Neural cell (in vitro differentiated cells): ENCODE measurements at regions not wholly inside any gene's neighbourhood (a gene's known extent, or its start where the extent isn't known, plus 50 kb on each side); places are given as distances from the start of the nearest gene placed in this dataset.
"Not testable (repeated sequence)": the region's sequence is repeated elsewhere in the genome, so short reads cannot be mapped to it uniquely, and the experiment has no call there.

ENCODE experiments used
- H2AFZ ChIP-seq: fragments of 200-600, 300-800 bp; sonication (generic), shearing (Covaris generic); 2 replicates; pipeline ENCODE4 v1.6.0; 2014; ENCODE audit warnings: low read depth, mild to moderate bottlenecking, antibody characterized with exemption, low read length, moderate library complexity
- H3F3A ChIP-seq: fragments of 200-600 bp; shearing (Covaris generic); 2 replicates; pipeline ENCODE4 v1.6.1; 2016; ENCODE audit warnings: mild to moderate bottlenecking, moderate library complexity, mixed read lengths, antibody characterized with exemption, low read length; ENCODE audit not compliant: insufficient read depth, poor library complexity, severe bottlenecking
- H3K27ac ChIP-seq: fragments of 200-600, 300-800 bp; sonication (generic), shearing (Covaris generic); 2 replicates; pipeline ENCODE4 v1.5.1; 2014; ENCODE audit warnings: mild to moderate bottlenecking, low read length, moderate library complexity
- H3K27me3 ChIP-seq: fragments of 300-800, 200-600 bp; sonication (generic), shearing (Covaris generic); 2 replicates; pipeline ENCODE4 v1.6.0; 2014; ENCODE audit warnings: mild to moderate bottlenecking, low read depth, low read length, moderate library complexity; ENCODE audit not compliant: insufficient read depth
- H3K36me3 ChIP-seq: fragments of 300-800, 200-600 bp; sonication (generic), shearing (Covaris generic); 2 replicates; pipeline ENCODE4 v1.5.1; 2014; ENCODE audit warnings: mild to moderate bottlenecking, antibody characterized with exemption, low read length, moderate library complexity; ENCODE audit not compliant: insufficient read depth
- H3K4me2 ChIP-seq: fragments of 300-800, 200-600 bp; sonication (generic), shearing (Covaris generic); 2 replicates; pipeline ENCODE4 v1.6.0; 2014; ENCODE audit warnings: mild to moderate bottlenecking, low read length
- H3K4me3 ChIP-seq: fragments of 300-800, 200-600 bp; sonication (generic), shearing (Covaris generic); 2 replicates; pipeline ENCODE4 v1.5.1; 2014; ENCODE audit warnings: mild to moderate bottlenecking, low read length, moderate library complexity
- H3K79me2 ChIP-seq: fragments of 200-600 bp; shearing (Covaris generic); replicated peaks from 2 replicates; pipeline ENCODE4 v1.6.0; 2014; ENCODE audit warnings: mild to moderate bottlenecking, low read length, moderate library complexity; ENCODE audit not compliant: insufficient read depth
- H3K9ac ChIP-seq: fragments of 300-800, 200-600 bp; sonication (generic), shearing (Covaris generic); 2 replicates; pipeline ENCODE4 v1.6.1; 2016; ENCODE audit warnings: mild to moderate bottlenecking, low read length, mixed read lengths
- H3K9me2 ChIP-seq: fragments of 200-600 bp; shearing (Covaris generic); 2 replicates; pipeline ENCODE4 v1.6.1; 2016; ENCODE audit warnings: mild to moderate bottlenecking, low read length, mixed read lengths; ENCODE audit not compliant: insufficient read depth
- H3K9me3 ChIP-seq: fragments of 200-600, 300-800 bp; sonication (generic), shearing (Covaris generic); 2 replicates; pipeline ENCODE4 v1.6.1; 2016; ENCODE audit warnings: mild to moderate bottlenecking, mixed run types, low read length, moderate library complexity, mixed read lengths
- H4K20me1 ChIP-seq: fragments of 200-600 bp; shearing (Covaris generic); 2 replicates; pipeline ENCODE4 v1.6.1; 2016; ENCODE audit warnings: mild to moderate bottlenecking, mixed run types; ENCODE audit not compliant: insufficient read depth
- EP300 ChIP-seq: fragments of 450-650 bp; conservative IDR thresholded peaks from 2 replicates; pipeline ENCODE4 v1.6.1; 2014; ENCODE audit warnings: antibody characterized with exemption, mild to moderate bottlenecking, moderate library complexity; ENCODE audit not compliant: poor library complexity, severe bottlenecking
- EZH2 ChIP-seq: fragments of 200-600, 300-800 bp; shearing (Covaris generic), sonication (generic); IDR thresholded peaks from 2 replicates; pipeline ENCODE4 v1.6.1; 2014; ENCODE audit warnings: antibody characterized with exemption, low read length, borderline replicate concordance, mild to moderate bottlenecking; ENCODE audit not compliant: insufficient read depth, poor library complexity, severe bottlenecking
- MXI1 ChIP-seq: fragments of 450-650 bp; conservative IDR thresholded peaks from 2 replicates; pipeline ENCODE4 v1.6.1; 2014; ENCODE audit warnings: antibody characterized with exemption, mild to moderate bottlenecking; ENCODE audit not compliant: poor library complexity, severe bottlenecking
- POLR2AphosphoS5 ChIP-seq: IDR thresholded peaks from 2 replicates; pipeline ENCODE4 v1.6.1; 2012
- RAD21 ChIP-seq: fragments of 450-650 bp; conservative IDR thresholded peaks from 2 replicates; pipeline ENCODE4 v1.6.1; 2014; ENCODE audit warnings: antibody characterized with exemption, mild to moderate bottlenecking, moderate library complexity
- SMC3 ChIP-seq: fragments of 450-650 bp; conservative IDR thresholded peaks from 2 replicates; pipeline ENCODE4 v1.6.1; 2014; ENCODE audit warnings: antibody characterized with exemption, mild to moderate bottlenecking, moderate library complexity; ENCODE audit not compliant: poor library complexity
- TAF1 ChIP-seq: IDR thresholded peaks from 2 replicates; pipeline ENCODE4 v1.6.1; 2012; ENCODE audit warnings: low read depth
- TF ChIP-seq, protein P1 (sequence below): fragments of 450-650 bp; IDR thresholded peaks from 2 replicates; pipeline ENCODE4 v1.5.1; 2014; ENCODE audit warnings: antibody characterized with exemption, mild to moderate bottlenecking, moderate library complexity; ENCODE audit not compliant: poor library complexity, severe bottlenecking
- TF ChIP-seq, protein P2 (sequence below): IDR thresholded peaks from 2 replicates; pipeline ENCODE4 v1.6.1; 2012; ENCODE audit warnings: borderline replicate concordance

DNA sequence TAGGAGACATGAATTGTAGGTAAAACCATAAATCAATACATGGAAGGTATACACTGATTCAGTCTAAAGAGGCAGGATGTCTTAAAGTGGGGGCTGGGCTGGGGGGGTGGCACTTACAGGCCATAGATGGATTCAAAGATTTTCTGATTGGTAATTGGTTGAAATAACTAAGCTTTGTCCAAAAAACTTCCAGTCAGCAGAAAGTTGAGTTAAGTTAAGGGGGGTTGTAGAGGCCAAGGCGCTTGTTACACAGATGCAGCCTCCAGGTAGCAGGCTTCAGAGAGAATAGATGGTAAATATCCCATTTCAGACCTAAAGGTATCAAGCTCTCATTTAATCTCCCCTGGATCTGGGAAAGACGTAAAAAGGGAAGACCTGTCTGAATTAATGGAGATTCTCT lies 233.6 kb upstream of the NRXN1 start:
- TF ChIP-seq RAD21 (no peak), MXI1 (no peak), SMC3 (no peak), EP300 (no peak), TAF1 (no peak)
- no peaks in the 10 kb centered on the region for H3K27me3 ChIP-seq
- no peaks in the 10 kb centered on the region for H3K36me3 ChIP-seq

DNA sequence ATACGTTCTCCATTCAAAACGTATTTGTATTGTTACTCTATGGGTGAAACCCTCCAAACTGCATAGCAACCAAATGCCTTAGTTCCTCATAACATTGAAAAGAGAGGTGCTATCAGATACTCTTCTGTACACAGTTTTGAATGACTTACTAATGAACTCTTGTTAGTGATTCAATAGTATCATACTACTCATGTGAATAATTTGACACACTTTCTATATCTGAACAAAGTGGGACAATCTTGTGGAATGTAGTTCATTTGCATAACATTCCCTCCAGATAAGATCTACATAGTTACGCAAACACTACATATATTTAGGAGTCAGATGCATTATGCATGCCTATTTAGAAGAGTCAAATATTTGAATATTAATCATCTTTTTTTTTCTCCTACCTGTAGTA lies 232.0 kb upstream of the NRXN1 start:
- no peak for TF ChIP-seq RAD21
- no peak for TF ChIP-seq EP300
- TF ChIP-seq, protein P1, sequence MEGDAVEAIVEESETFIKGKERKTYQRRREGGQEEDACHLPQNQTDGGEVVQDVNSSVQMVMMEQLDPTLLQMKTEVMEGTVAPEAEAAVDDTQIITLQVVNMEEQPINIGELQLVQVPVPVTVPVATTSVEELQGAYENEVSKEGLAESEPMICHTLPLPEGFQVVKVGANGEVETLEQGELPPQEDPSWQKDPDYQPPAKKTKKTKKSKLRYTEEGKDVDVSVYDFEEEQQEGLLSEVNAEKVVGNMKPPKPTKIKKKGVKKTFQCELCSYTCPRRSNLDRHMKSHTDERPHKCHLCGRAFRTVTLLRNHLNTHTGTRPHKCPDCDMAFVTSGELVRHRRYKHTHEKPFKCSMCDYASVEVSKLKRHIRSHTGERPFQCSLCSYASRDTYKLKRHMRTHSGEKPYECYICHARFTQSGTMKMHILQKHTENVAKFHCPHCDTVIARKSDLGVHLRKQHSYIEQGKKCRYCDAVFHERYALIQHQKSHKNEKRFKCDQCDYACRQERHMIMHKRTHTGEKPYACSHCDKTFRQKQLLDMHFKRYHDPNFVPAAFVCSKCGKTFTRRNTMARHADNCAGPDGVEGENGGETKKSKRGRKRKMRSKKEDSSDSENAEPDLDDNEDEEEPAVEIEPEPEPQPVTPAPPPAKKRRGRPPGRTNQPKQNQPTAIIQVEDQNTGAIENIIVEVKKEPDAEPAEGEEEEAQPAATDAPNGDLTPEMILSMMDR, result no peak
- TF ChIP-seq MXI1, result no peak
- TF ChIP-seq TAF1, result no peak
- no peak for TF ChIP-seq EZH2
- no peak for TF ChIP-seq SMC3
- TF ChIP-seq POLR2AphosphoS5, result no peak
- TF ChIP-seq, protein P2, sequence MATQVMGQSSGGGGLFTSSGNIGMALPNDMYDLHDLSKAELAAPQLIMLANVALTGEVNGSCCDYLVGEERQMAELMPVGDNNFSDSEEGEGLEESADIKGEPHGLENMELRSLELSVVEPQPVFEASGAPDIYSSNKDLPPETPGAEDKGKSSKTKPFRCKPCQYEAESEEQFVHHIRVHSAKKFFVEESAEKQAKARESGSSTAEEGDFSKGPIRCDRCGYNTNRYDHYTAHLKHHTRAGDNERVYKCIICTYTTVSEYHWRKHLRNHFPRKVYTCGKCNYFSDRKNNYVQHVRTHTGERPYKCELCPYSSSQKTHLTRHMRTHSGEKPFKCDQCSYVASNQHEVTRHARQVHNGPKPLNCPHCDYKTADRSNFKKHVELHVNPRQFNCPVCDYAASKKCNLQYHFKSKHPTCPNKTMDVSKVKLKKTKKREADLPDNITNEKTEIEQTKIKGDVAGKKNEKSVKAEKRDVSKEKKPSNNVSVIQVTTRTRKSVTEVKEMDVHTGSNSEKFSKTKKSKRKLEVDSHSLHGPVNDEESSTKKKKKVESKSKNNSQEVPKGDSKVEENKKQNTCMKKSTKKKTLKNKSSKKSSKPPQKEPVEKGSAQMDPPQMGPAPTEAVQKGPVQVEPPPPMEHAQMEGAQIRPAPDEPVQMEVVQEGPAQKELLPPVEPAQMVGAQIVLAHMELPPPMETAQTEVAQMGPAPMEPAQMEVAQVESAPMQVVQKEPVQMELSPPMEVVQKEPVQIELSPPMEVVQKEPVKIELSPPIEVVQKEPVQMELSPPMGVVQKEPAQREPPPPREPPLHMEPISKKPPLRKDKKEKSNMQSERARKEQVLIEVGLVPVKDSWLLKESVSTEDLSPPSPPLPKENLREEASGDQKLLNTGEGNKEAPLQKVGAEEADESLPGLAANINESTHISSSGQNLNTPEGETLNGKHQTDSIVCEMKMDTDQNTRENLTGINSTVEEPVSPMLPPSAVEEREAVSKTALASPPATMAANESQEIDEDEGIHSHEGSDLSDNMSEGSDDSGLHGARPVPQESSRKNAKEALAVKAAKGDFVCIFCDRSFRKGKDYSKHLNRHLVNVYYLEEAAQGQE, result no peak
- H3K9ac ChIP-seq, result no peak overlapping the region
- H4K20me1 ChIP-seq, result no peaks in the 10 kb centered on the region
- H3F3A ChIP-seq, result no peaks in the 10 kb centered on the region
- no peaks in the 10 kb centered on the region for H3K9me3 ChIP-seq
- no peak overlapping the region for H3K4me2 ChIP-seq
- H3K4me3 ChIP-seq, result no peak overlapping the region
- no peaks in the 10 kb centered on the region for H3K79me2 ChIP-seq
- H2AFZ ChIP-seq, result no peak overlapping the region
- H3K27me3 ChIP-seq, result no peaks in the 10 kb centered on the region
- no peak overlapping the region for H3K27ac ChIP-seq
- no peaks in the 10 kb centered on the region for H3K9me2 ChIP-seq
- no peaks in the 10 kb centered on the region for H3K36me3 ChIP-seq

More for the DNA sequence above, 233.6 kb upstream of the NRXN1 start:
- Histone ChIP-seq H3K9me2 (no peaks in the 10 kb centered on the region), H3K4me3 (no peak overlapping the region), H3K4me2 (no peak overlapping the region), H3K9me3 (no peaks in the 10 kb centered on the region), H3K9ac (no peak overlapping the region), H3F3A (no peaks in the 10 kb centered on the region), H3K27ac (no peak overlapping the region), H3K79me2 (no peaks in the 10 kb centered on the region), H4K20me1 (no peaks in the 10 kb centered on the region), H2AFZ (no peak overlapping the region)

DNA sequence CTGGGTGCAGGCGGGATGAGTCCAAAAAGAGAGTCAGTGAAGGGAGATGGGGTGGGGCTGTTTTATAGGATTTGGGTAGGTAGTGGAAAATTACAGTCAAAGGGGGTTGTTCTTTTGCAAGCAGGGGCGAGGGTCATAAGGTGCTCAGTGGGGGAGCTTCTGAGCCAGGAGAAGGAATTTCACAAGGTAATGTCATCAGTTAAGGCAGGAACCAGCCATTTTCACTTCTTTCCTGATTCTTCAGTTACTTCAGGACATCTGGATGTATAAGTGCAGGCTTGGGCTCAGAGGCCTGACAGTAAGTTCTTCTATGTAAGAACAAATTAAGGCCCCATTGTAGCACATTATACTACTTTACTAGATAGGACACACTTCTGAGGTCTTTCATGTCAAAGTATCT lies 231.2 kb upstream of the NRXN1 start:
- H3K4me3 ChIP-seq, H3F3A ChIP-seq, H3K9ac ChIP-seq, H2AFZ ChIP-seq, H3K9me3 ChIP-seq, H3K27me3 ChIP-seq, H3K9me2 ChIP-seq, H3K27ac ChIP-seq, H3K36me3 ChIP-seq, H3K79me2 ChIP-seq, H4K20me1 ChIP-seq, H3K4me2 ChIP-seq: not testable (repeated sequence)
